HT1080 (cell line): ENCODE measurements at regions not wholly inside any gene's neighbourhood (a gene's known extent, or its start where the extent isn't known, plus 50 kb on each side); places are given as distances from the start of the nearest gene placed in this dataset.
"Not testable (repeated sequence)": the region's sequence is repeated elsewhere in the genome, so short reads cannot be mapped to it uniquely, and the experiment has no call there.

Experiments
- DNase-seq: peaks from one replicate; pipeline ENCODE4 v3.0.0-alpha.2; 2015; ENCODE audit warnings: low read depth

DNA sequence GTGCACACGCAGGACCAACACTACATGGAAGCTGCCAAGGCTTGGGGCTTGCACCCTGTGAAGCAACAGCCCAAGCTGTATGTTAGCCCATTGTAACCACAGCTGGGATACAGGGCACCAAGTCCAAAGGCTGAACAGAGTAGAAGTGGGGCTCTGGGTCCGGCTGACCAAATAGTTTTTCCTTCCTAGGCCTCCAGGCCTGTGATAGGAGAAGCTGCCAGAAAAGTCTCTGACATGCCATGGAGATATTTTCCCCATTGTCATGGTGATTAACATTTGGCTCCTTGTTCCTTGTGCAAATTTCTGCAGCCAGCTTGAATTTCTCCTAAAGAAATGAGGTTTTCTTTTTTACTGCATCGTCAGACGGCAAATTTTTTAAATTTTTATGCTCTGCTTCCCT lies 941.2 kb downstream of the FAM181B start:
- DNase-seq, result no peak

- DNase-seq, result peak; percentile 50
Measured at GRCh38 chr11:81787584-81788049, 946.0 kb downstream of the FAM181B start.

- peak; percentile 28 for DNase-seq
Measured at GRCh38 chr11:81772166-81772565, 961.5 kb downstream of the FAM181B start.

GRCh38 chr11:81769906-81770305 lies 963.8 kb downstream of the FAM181B start:
- DNase-seq, result not testable (repeated sequence)

GRCh38 chr11:81756864-81757595 lies 976.6 kb downstream of the FAM181B start:
- DNase-seq, result no peak

GRCh38 chr11:81749245-81749644 lies 984.4 kb downstream of the FAM181B start:
- DNase-seq, result no peak

DNA sequence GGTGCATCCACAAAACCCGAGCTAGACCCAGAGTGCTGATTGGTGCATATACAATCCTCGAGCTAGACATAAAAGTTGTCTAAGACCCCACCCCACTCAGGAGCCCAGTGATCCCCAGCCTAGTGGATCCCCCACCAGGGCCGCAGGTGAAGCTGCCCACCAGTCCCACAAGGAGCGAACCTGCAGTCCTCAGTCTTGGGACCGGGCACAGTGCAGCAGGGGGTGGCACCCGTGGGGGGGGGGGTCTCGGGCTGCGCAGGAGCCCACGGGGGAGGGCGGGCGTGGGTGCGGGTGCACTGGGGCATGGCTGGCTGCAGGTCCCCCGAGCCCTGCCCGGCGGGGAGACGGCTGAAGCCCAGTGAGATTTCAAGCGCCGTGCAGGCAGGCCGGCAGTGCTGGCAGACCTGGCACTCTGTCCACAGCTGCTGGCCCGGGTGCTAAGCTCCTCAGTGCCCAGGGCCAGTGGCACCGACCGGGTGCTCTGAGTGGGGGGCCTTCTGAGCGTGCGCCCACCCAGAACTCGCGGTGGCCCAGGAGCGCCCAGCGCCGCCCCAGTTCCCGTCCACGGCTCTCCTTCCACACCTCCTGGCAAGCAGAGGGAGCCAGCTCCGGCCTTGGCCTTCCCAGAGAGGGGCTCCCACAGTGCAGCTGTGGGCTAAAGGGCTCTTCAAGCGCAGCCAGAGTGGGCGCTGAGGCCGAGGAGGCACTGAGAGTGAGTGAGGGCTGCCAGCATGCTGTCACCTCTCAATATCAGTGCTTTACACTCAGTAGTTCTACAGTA lies 989.1 kb downstream of the FAM181B start:
- DNase-seq, result no peak

GRCh38 chr11:81725701-81726100 lies 1008.0 kb downstream of the FAM181B start:
- peak; percentile 83 for DNase-seq

DNA sequence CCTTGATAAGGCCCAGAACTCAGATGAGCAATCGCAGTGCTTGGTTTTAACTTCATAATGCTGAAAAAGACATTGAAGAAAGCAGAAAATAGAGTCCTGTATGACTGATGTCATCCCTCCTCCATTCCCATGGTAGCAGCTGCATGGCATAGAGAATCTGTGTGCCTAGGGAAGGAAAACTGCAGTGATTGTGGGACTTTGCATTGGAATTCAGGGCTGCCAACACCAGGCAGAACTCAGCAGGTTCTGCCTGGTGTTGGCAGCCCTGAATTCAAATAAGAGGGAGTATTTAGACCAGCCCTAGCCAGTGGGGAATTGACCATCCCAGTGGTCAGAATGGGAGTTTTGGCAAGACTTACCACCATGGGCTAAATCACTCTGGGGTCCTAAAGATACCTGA lies 1016.0 kb downstream of the FAM181B start:
- DNase-seq, result no peak

GRCh38 chr11:81707881-81708280 lies 1025.8 kb downstream of the FAM181B start:
- DNase-seq, result no peak

DNA sequence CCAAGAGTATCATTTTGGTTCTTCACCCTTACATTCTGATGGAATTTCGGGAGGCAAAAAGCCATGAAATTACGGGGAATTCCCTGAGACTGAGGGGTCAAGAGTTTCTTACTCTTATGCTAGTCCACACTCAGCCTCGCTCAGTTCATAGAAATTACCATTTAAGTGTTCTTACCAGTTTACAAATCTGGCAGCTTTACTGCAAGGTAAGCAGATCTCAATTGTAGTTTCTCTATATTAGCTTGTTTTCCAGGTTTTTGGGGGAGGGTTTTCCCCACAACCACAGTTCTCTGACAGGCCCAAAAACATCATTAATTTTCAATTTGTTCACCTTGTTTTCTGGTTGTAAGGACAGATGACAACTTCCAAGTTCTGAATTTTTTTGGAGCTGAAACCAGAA lies 1028.4 kb downstream of the FAM181B start:
- DNase-seq, result no peak

- peak; percentile 8 for DNase-seq
Measured at GRCh38 chr11:81700076-81700475, 1033.6 kb downstream of the FAM181B start.

DNA sequence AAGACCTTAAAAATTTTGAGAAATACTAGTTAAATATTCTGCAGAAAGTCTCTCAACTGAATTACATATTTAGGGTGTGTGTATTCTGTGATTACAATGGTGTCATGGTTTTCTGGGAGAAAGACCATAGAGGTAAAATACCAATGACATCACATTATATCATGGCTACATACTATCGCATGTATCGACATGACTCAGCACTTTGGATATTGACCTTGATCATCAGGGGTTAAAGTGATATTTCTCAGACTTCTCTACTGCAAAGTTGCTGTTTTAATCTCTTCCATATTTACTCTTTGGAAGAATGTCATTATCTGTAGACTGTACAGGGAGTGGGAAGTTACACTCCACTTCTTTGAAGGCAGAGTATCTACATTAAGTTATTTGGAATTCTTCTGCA lies 1046.6 kb downstream of the FAM181B start:
- DNase-seq, result no peak

DNA sequence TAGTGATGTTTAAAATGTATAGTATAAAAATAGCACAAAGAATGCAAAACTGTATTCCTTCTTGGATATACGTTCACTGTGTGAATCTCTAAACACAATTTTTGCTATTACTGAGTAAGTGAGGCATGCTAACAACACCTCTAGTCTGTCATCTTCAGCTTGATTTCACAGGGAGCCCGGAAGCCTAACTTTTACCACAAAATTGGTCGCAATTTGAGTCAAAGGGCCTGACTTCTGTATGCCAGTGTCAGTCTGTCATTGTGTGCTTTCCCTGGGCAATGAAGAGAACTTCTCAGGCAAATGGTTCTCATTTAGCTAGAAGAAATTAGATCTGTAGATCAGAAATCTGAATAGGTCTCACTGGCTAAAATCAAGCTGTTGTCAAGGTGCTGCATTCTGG lies 1059.5 kb downstream of the FAM181B start:
- DNase-seq, result no peak

DNA sequence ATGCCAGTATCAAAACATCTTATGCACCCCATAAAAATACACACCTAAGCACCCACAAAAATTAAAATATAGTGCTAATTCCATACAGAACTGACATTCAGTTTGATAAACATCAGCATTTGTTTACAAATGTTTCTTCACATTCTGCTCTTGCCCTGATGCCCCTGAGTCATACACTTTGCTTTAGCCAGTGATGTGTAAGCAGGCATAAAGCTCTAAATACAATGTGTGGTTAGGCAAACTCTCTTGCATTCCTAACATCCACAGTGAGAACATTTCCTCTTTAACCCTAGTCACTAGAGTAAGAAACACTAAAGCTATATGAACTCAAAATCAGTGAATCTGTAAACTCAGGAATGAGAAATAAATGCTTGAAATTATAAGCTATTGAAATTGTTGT lies 1060.7 kb downstream of the FAM181B start:
- peak; percentile 46 for DNase-seq

- DNase-seq, result no peak
Measured at GRCh38 chr11:81669935-81670543, 1063.6 kb downstream of the FAM181B start.

- peak; percentile 36 for DNase-seq
Measured at GRCh38 chr11:81658722-81659121, 1074.9 kb downstream of the FAM181B start.

- DNase-seq, result no peak
Measured at GRCh38 chr11:81655351-81655750, 1078.3 kb downstream of the FAM181B start.

DNA sequence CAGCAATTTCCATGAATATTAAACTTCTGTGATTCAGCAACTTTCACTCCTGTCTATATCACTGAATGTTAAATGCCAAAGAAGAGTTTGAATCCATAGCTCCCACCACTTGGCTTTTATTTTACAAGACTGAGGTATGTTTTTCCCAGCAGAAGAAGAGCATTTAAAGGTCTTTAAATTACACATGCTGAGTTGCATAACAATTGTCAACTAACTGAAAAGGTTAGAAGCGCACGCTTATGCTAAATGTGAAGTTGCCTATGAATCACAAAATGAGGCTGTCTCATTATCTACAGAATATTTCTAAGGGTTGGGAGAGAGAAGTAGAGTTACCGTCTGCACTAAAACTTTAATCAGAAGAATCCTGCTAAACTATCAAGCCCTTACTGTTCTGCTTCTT lies 1086.3 kb downstream of the FAM181B start:
- no peak for DNase-seq

DNA sequence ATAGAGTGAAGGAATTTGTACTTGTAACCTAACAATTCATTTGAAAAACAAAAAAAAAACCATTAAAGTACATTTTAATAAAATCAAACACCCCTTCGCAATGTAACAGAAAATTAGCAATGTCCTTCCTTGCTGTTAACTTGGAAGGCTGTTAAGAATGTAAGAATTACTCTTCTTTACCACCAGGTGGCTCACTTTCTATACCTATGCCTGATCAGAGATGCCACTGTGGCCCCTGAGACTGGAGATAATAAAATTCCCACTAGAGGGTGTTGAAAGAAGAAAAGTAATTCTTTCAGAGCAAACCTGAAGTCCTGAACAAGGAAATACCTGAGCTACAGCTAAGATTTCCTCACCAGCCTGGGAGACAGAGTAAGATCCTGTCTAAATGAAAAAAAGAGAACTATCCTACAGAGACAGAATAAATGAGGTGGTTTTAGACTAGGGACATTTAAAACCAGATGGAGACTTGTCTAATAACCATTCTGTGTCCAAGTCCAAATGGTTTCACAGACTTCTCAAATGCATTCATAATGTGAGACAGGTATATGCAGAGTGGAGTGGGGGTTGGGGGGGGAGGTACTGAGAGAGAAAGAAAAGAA lies 1089.3 kb downstream of the FAM181B start:
- DNase-seq, result peak; percentile 58

GRCh38 chr11:81634483-81634882 lies 1099.2 kb downstream of the FAM181B start:
- DNase-seq, result no peak

DNA sequence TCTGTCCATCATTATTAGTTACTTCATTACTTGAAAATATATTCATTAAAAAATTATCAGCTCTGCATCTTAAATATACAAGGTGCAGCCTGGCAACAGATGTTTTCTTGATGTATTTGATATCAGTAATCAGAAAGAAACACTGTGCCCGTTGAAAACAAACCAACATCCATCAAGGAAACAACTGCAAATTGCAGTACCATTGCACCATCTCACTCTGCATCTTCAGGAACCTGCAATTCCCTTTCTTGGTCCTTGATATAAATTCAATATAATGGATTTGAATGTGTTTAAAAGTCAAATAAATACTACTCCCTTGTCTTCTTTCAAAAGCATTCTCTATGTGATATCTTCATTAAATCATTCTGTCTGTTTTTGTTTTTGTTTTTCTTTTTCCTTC lies 1131.2 kb downstream of the FAM181B start:
- DNase-seq, result no peak
